Liver (tissue), 8 donors: ENCODE measurements at regions not wholly inside any gene's neighbourhood (a gene's known extent, or its start where the extent isn't known, plus 50 kb on each side); places are given as distances from the start of the nearest gene placed in this dataset.

ENCODE experiments used
- DNase-seq: peaks from one replicate; pipeline ENCODE4 v3.0.0-alpha.2; 2017; ENCODE audit warnings: low spot score
- H3K27ac ChIP-seq, 2 donors: one replicate each; pipeline ENCODE4 v1.7.0; 2013; ENCODE audit warnings: inconsistent platforms in 2 of 2, low read length in 2 of 2, control low read depth in 1 of 2, low read depth in 1 of 2, mild to moderate bottlenecking in 1 of 2
- H3K27me3 ChIP-seq, 4 donors: one replicate each; pipeline versions ENCODE4 v1.6.1 to v1.7.0; 2013; ENCODE audit warnings: low read length in 3 of 4, inconsistent platforms in 1 of 4, mild to moderate bottlenecking in 1 of 4, moderate library complexity in 1 of 4; ENCODE audit not compliant: control insufficient read depth in 4 of 4, insufficient read depth in 4 of 4
- H3K36me3 ChIP-seq, 4 donors: one replicate each; pipeline versions ENCODE4 v1.6.1 to v1.7.0; 2013; ENCODE audit warnings: low read length in 3 of 4, mild to moderate bottlenecking in 3 of 4, low read depth in 1 of 4, moderate library complexity in 1 of 4; ENCODE audit not compliant: control insufficient read depth in 4 of 4, insufficient read depth in 3 of 4
- H3K4me1 ChIP-seq, 4 donors: one replicate each; pipeline versions ENCODE4 v1.6.1 to v1.7.0; 2013; ENCODE audit warnings: low read length in 3 of 4, mild to moderate bottlenecking in 3 of 4, moderate library complexity in 1 of 4; ENCODE audit not compliant: control insufficient read depth in 4 of 4, insufficient read depth in 4 of 4
- H3K4me3 ChIP-seq, 3 donors: one replicate each; pipeline versions ENCODE4 v1.6.1 to v1.7.0; 2013; ENCODE audit warnings: low read length in 3 of 3, control low read depth in 1 of 3, low read depth in 1 of 3, mild to moderate bottlenecking in 1 of 3
- H3K9ac ChIP-seq, 2 donors: one replicate each; pipeline ENCODE4 v1.7.0; 2013; ENCODE audit warnings: low read length in 2 of 2, mild to moderate bottlenecking in 2 of 2, moderate library complexity in 2 of 2, control low read depth in 1 of 2, low read depth in 1 of 2
- H3K9me3 ChIP-seq, 4 donors: one replicate each; pipeline versions ENCODE4 v1.6.1 to v1.7.0; 2013; ENCODE audit warnings: low read length in 3 of 4; ENCODE audit not compliant: control insufficient read depth in 4 of 4
- EGR1 ChIP-seq, 2 donors: IDR thresholded peaks; 2 replicates each; pipeline ENCODE4 v1.6.1; 2016 to 2018; ENCODE audit warnings: antibody characterized with exemption in 2 of 2, low read depth in 2 of 2
- FOXA1 ChIP-seq: IDR thresholded peaks from 2 replicates; pipeline ENCODE4 v1.6.1; 2016; ENCODE audit warnings: antibody characterized with exemption
- FOXA2 ChIP-seq: IDR thresholded peaks from 2 replicates; pipeline ENCODE4 v1.6.1; 2016; ENCODE audit warnings: antibody characterized with exemption
- GABPA ChIP-seq, 2 donors: IDR thresholded peaks in 1 of 2; conservative IDR thresholded peaks in 1 of 2; 2 replicates each; pipeline ENCODE4 v1.6.1; 2016; ENCODE audit warnings: antibody characterized with exemption in 2 of 2, mild to moderate bottlenecking in 1 of 2, moderate library complexity in 1 of 2
- HNF4A ChIP-seq, 2 donors: conservative IDR thresholded peaks; 2 replicates each; pipeline ENCODE4 v1.6.1; 2016; ENCODE audit warnings: antibody characterized with exemption in 2 of 2, mild to moderate bottlenecking in 2 of 2
- HNF4G ChIP-seq: IDR thresholded peaks from 2 replicates; pipeline ENCODE4 v1.6.1; 2016; ENCODE audit warnings: antibody characterized with exemption
- JUND ChIP-seq, 2 donors: IDR thresholded peaks; 2 replicates each; pipeline ENCODE4 v1.6.1; 2016; ENCODE audit warnings: antibody characterized with exemption in 2 of 2
- NR2F2 ChIP-seq: IDR thresholded peaks from 2 replicates; pipeline ENCODE4 v1.6.1; 2016; ENCODE audit warnings: antibody characterized with exemption
- RAD21 ChIP-seq, 2 donors: IDR thresholded peaks; 2 replicates each; pipeline ENCODE4 v1.6.1; 2016; ENCODE audit warnings: antibody characterized with exemption in 2 of 2, mild to moderate bottlenecking in 2 of 2
- RXRA ChIP-seq, 2 donors: IDR thresholded peaks; 2 replicates each; pipeline ENCODE4 v1.6.1; 2017 to 2018; ENCODE audit warnings: antibody characterized with exemption in 2 of 2, mild to moderate bottlenecking in 1 of 2
- SP1 ChIP-seq: IDR thresholded peaks from 2 replicates; pipeline ENCODE4 v1.6.1; 2018; ENCODE audit warnings: antibody characterized with exemption, mild to moderate bottlenecking
- TAF1 ChIP-seq: conservative IDR thresholded peaks from 2 replicates; pipeline ENCODE4 v1.6.1; 2016; ENCODE audit warnings: antibody characterized with exemption, mild to moderate bottlenecking
- YY1 ChIP-seq: IDR thresholded peaks from 2 replicates; pipeline ENCODE4 v1.6.1; 2016; ENCODE audit warnings: antibody characterized with exemption, mild to moderate bottlenecking
- WGBS: extraction: QIAGEN DNeasy Blood & Tissue Kit; methylation state at CpG from one replicate; pipeline ENCODE4 v1.1.7; 2013; 5-methylcytosine and 5-hydroxymethylcytosine counted together
- TF ChIP-seq, protein P1 (sequence below): IDR thresholded peaks from 2 replicates; pipeline ENCODE4 v1.6.1; 2016; ENCODE audit warnings: antibody characterized with exemption
- TF ChIP-seq, protein P2 (sequence below): IDR thresholded peaks from 2 replicates; pipeline ENCODE4 v1.6.1; 2016; ENCODE audit warnings: antibody characterized with exemption, mild to moderate bottlenecking
- TF ChIP-seq, protein P3 (sequence below): fragments of 150-350 bp; IDR thresholded peaks from 2 replicates; pipeline ENCODE4 v1.5.1; 2017; ENCODE audit warnings: improper control_type of control experiment, low read depth, low read length; ENCODE audit not compliant: missing input control
- TF ChIP-seq, protein P4 (sequence below): IDR thresholded peaks from 2 replicates; pipeline ENCODE4 v1.6.1; 2016; ENCODE audit warnings: antibody characterized with exemption
- TF ChIP-seq, protein P5 (sequence below): IDR thresholded peaks from 2 replicates; pipeline ENCODE4 v1.6.1; 2016; ENCODE audit warnings: antibody characterized with exemption
- donor health status: healthy.
- donor health status: healthy.
- donor health status: healthy.
- donor health status: healthy.
- donor health status: healthy.

DNA sequence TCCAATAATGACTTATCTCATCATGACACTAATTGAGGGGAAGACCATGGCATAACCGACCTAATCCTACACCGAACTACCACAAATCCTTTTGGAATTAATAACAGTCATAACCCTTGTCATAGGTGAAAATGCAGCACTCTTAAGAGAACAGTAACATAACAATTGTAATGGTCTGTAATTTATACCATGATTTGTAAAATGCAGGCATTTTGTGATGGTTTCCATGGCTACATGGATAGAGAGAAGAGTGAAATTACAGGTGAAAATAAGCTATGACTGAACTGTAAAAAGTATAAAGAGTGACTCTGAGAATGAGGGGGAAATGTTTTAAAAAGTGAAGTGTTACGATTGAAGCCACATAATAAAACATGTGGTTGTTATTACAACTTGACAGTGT is 494.1 kb upstream of the SLC39A10 start:
- Histone ChIP-seq H3K4me3 (no peak overlapping the region), H3K27me3 (no peaks in the 10 kb centered on the region), H3K9me3 (peaks cover 0 to 2% (median 0%) of the 10 kb centered on the region in 4 donors), H3K27ac (no peak overlapping the region), H3K9ac (no peak overlapping the region), H3K36me3 (no peaks in the 10 kb centered on the region), H3K4me1 (no peaks in the 10 kb centered on the region)
- WGBS: 37% methylated on average over 3 of the region's 3 CpGs
- no peak for DNase-seq
- TF ChIP-seq, protein P1, sequence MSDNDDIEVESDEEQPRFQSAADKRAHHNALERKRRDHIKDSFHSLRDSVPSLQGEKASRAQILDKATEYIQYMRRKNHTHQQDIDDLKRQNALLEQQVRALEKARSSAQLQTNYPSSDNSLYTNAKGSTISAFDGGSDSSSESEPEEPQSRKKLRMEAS: no peak
- no peak for TF ChIP-seq EGR1 (IDR thresholded peaks at IDR 0.05; ENCODE audit: low read depth in 2 of 2)
- TF ChIP-seq, protein P2, sequence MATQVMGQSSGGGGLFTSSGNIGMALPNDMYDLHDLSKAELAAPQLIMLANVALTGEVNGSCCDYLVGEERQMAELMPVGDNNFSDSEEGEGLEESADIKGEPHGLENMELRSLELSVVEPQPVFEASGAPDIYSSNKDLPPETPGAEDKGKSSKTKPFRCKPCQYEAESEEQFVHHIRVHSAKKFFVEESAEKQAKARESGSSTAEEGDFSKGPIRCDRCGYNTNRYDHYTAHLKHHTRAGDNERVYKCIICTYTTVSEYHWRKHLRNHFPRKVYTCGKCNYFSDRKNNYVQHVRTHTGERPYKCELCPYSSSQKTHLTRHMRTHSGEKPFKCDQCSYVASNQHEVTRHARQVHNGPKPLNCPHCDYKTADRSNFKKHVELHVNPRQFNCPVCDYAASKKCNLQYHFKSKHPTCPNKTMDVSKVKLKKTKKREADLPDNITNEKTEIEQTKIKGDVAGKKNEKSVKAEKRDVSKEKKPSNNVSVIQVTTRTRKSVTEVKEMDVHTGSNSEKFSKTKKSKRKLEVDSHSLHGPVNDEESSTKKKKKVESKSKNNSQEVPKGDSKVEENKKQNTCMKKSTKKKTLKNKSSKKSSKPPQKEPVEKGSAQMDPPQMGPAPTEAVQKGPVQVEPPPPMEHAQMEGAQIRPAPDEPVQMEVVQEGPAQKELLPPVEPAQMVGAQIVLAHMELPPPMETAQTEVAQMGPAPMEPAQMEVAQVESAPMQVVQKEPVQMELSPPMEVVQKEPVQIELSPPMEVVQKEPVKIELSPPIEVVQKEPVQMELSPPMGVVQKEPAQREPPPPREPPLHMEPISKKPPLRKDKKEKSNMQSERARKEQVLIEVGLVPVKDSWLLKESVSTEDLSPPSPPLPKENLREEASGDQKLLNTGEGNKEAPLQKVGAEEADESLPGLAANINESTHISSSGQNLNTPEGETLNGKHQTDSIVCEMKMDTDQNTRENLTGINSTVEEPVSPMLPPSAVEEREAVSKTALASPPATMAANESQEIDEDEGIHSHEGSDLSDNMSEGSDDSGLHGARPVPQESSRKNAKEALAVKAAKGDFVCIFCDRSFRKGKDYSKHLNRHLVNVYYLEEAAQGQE: no peak
- TF ChIP-seq TAF1: no peak
- no peak for TF ChIP-seq YY1
- TF ChIP-seq, protein P3, sequence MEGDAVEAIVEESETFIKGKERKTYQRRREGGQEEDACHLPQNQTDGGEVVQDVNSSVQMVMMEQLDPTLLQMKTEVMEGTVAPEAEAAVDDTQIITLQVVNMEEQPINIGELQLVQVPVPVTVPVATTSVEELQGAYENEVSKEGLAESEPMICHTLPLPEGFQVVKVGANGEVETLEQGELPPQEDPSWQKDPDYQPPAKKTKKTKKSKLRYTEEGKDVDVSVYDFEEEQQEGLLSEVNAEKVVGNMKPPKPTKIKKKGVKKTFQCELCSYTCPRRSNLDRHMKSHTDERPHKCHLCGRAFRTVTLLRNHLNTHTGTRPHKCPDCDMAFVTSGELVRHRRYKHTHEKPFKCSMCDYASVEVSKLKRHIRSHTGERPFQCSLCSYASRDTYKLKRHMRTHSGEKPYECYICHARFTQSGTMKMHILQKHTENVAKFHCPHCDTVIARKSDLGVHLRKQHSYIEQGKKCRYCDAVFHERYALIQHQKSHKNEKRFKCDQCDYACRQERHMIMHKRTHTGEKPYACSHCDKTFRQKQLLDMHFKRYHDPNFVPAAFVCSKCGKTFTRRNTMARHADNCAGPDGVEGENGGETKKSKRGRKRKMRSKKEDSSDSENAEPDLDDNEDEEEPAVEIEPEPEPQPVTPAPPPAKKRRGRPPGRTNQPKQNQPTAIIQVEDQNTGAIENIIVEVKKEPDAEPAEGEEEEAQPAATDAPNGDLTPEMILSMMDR: no peak
- TF ChIP-seq RXRA (IDR thresholded peaks at IDR 0.05): no peak
- TF ChIP-seq GABPA (IDR thresholded peaks at IDR 0.05 in 1 of 2, conservative IDR thresholded peaks at IDR 0.05 in 1 of 2): no peak
- TF ChIP-seq, protein P4, sequence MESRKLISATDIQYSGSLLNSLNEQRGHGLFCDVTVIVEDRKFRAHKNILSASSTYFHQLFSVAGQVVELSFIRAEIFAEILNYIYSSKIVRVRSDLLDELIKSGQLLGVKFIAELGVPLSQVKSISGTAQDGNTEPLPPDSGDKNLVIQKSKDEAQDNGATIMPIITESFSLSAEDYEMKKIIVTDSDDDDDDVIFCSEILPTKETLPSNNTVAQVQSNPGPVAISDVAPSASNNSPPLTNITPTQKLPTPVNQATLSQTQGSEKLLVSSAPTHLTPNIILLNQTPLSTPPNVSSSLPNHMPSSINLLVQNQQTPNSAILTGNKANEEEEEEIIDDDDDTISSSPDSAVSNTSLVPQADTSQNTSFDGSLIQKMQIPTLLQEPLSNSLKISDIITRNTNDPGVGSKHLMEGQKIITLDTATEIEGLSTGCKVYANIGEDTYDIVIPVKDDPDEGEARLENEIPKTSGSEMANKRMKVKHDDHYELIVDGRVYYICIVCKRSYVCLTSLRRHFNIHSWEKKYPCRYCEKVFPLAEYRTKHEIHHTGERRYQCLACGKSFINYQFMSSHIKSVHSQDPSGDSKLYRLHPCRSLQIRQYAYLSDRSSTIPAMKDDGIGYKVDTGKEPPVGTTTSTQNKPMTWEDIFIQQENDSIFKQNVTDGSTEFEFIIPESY: no peak
- no peak for TF ChIP-seq NR2F2
- TF ChIP-seq SP1: no peak
- TF ChIP-seq FOXA1: no peak
- no peak for TF ChIP-seq JUND (IDR thresholded peaks at IDR 0.05)
- no peak for TF ChIP-seq HNF4A (conservative IDR thresholded peaks at IDR 0.05)
- TF ChIP-seq FOXA2: no peak
- no peak for TF ChIP-seq RAD21 (IDR thresholded peaks at IDR 0.05)
- no peak for TF ChIP-seq HNF4G
- TF ChIP-seq, protein P5, sequence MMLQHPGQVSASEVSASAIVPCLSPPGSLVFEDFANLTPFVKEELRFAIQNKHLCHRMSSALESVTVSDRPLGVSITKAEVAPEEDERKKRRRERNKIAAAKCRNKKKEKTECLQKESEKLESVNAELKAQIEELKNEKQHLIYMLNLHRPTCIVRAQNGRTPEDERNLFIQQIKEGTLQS: no peak
